Stimulated activated CD8-positive, alpha-beta memory T cell treated with anti-CD3 and anti-CD28 coated beads, Interleukin-4, amount 100 ng/mL, for 4 hours (primary cell): ENCODE measurements at regions not wholly inside any gene's neighbourhood (a gene's known extent, or its start where the extent isn't known, plus 50 kb on each side); places are given as distances from the start of the nearest gene placed in this dataset.

ENCODE experiments used
- DNase-seq, 2 donors: peaks; one replicate each; pipeline ENCODE4 v3.0.0-alpha.2; 2020; ENCODE audit warnings: low read depth in 2 of 2, low spot score in 1 of 2

DNA sequence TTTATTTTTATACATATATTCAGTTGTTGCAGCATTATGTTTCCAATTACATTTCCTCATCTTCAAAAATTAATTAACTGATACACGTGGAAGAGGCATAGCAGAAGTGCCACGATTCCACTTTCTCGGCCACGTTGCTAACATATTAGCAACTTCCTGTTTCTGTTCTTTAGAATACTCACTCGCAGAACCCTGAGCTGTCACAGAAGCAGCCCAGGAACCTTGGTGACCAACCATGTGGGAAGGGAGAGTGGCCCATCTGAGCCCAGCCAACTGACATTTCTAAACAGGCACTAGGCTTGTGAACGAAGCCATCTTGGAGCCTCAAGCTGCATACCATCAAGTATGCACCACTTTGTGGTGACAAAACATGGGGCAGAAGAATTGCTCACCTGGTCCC, 350.1 kb downstream of the CBLN2 start:
- DNase-seq, result no peak

- DNase-seq, result no peak
Observed at GRCh38 chr18:72187956-72188355, 356.2 kb downstream of the CBLN2 start.

DNA sequence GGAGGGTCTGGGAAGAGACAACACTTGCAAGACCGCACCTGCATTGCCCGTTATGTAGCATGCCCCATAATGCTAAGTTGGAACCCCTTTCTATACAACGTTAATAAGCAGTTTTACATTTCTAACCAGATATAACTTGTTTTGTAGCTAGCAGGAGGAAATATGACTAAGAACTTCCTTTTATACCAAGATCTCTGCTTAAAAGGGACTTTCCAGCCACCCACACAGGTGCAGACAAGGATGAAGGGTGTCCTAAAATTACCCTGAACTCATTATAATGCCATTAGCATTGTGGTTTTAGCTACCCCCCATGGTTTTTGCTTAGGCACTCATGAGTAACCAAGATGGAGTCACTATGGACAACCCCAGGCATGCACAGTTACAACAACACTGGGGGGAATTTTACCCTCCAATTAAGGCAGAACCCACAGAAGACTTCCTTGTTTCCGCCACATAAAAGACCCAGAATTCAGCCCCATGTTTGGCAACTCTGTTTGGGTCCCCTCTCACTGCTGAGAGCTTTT, 362.8 kb downstream of the CBLN2 start:
- DNase-seq, result no peak

GRCh38 chr18:72180689-72181088, 363.5 kb downstream of the CBLN2 start:
- no peak for DNase-seq

GRCh38 chr18:72174972-72175649, 369.0 kb downstream of the CBLN2 start:
- DNase-seq, result no peak

GRCh38 chr18:72171596-72171995, 372.5 kb downstream of the CBLN2 start:
- no peak for DNase-seq

DNA sequence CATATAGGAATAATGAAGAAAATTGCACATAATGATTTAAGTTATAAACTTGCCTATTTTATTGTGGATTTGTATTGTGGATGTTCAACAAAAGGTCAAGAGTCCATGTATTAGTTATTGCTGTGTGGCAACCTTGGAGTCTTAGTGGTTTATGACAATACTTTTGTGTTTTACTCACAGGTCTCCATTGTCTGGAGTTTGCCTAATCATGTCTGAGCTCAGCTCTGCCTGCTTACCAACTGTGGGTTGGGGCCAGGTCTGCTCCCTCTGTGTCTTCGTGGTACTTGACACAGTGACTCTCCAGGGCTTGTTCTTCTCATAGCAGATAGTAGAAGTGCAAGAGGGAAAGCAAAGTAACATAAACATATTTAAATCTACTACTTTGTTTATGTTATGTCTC, 382.5 kb downstream of the CBLN2 start:
- DNase-seq, result no peak

GRCh38 chr18:72160510-72161445, 383.4 kb downstream of the CBLN2 start:
- DNase-seq, result no peak

- DNase-seq, result no peak
Observed at GRCh38 chr18:72155327-72155726, 388.8 kb downstream of the CBLN2 start.

DNA sequence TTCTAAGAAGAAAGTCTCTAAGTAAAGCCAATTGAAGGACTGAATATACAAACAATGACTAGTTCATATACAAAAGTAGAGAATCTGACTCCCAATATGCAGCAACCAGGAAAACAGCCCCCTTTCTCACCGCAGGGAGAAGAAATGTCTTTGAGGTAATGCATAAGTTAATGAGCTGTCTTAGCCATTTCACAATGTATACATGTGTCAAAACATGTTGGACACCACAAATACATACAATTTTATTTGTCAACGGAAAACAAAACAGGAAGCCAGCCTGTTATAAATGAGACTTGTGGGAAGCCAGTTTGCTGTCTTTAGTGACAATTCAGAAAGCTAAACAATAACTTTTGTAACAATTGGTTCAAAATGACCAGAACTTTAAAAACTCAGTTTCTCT, 389.2 kb downstream of the CBLN2 start:
- no peak for DNase-seq

DNA sequence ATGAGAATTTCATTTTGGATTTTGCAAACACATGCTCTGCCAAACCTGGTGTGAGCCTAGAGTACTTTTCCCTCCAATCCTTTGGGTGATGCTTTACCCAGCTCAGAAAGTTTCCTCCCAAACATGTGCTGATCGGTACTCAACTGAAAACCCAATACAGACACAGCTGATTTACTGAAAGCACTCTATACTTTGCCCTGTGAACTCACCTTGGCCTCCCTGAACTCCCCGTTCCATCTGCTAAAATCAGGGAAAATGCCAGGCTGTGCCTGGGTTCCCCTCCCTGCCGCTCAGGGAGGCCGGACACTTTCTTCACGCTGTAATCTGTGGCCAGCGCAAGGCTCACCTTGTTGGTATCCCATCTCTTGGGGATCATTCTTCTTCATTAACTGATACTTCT, 391.2 kb downstream of the CBLN2 start:
- no peak for DNase-seq

- DNase-seq, result no peak
Observed at GRCh38 chr18:72147830-72148229, 396.3 kb downstream of the CBLN2 start.

DNA sequence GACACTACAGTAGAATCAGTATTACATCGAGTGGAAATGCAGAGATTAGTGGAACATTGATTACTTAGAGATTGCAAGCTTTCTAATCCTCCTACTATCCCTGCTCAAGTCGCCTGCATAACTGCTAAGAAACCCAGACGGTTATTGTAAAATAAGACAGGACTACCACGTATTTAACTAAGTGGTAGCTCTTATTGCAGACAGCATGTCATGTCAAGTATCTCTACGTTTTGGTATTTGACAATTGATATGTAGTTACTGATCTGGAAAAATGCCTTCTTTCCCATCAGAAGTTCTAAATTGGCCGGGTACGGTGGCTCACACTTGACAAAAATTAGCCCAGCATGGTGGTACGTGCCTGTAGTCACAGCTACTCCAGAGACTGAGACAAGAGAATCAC, 404.1 kb downstream of the CBLN2 start:
- DNase-seq, result no peak

- no peak for DNase-seq
Observed at GRCh38 chr18:72128649-72129048, 415.5 kb downstream of the CBLN2 start.

DNA sequence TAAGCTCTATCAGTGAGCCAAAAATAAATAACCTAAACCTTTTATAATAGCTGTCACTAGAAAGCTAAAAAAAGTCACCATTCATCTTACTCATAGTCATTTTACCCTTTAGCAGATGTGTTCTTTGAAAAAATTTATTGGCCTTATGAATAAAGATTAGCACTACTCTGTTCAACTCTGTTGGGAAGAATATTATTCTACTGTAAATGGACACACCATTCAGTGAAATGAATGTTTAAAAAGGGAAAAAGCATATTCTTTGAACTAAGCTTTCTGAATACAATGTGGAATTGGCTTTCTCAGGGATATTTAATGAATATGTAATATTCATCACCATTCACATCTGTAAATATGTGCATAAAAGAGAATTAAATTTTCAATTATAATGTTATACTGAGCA, 422.0 kb downstream of the CBLN2 start:
- no peak for DNase-seq

DNA sequence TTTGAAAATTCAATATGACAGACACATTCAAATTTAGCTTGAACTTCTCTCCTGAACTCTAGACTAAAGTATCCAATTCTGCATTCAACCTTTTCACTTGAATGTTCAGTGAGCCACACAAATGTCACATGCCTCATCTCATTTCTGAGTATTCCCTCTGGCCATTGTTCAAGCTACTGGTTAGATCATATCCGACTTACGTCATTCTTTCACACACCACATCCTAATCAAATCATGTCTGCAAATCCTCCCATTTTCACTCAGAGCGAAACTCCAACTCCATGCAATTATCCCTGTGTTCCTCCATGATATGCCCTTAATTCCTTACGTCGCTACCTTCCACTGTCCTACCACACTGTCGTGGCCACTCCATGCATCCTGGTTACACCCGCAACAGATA, 425.1 kb downstream of the CBLN2 start:
- no peak for DNase-seq

DNA sequence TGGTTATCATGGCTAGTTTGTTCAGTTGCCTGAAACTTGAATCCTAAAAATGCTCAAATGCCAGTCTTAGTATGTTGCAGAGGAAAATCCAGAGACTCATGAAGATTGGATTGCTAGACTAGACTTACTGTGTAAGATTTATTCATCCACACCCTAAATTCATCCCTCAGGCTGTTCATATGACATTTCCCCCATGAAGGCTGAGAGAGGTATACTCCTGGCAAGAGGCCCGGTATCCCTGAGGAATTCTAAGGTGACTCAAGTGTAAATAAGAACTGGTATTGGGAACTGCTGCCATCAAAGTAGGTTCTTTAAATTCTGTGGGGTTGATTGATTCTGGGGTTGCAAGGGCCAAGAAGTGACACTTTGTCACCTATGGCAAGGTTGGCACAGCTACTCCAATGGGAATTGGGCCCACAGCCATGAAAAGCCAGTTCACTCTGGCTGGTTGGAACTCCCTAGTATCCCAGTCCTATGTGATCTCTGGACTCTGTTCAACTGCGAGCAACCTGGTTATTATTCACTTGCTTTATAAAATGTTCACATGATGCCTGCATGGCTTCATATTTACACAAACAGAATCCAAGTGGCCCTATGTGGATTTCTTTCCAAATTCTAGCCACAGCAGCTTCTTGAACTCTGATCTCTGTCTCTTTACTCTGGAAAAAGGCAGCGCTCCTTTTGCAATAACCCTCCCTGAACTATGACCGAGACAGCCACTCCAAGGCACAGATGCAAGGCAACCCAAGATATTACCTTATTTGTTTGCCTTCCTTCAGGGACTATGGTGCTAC, 429.1 kb downstream of the CBLN2 start:
- no peak for DNase-seq

DNA sequence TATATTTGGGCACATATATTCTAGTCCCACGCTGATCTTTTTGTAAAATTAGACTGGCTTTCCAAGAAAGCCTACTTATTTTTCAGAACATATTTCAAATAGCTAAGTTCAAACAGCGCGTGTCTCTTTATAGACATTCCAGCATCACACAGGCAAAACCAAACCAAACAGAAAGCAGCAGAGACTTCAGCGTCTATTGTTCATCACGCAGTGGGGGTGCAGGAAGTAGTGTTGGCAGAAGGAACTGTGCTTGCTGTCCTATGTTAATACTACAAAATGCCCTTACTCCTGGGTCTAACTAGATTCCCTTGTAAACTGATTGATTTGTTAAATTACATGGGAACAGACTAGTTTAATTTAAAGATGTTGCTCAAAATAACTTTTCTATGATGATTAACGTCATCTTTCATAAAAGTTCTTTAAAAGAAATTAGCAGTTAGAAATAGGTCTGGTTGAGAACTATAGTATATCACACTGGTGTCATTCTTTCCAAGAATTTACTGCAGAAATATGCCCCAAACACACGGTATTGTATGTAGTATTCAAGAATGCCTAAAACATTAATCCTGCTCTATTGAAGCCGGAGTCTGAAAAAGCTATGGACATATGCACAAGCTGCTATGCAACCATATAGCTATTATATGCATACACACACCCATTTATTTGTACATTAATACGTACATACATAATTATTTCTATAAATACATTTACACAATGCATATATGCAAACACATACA, 436.3 kb downstream of the CBLN2 start:
- DNase-seq, result no peak

DNA sequence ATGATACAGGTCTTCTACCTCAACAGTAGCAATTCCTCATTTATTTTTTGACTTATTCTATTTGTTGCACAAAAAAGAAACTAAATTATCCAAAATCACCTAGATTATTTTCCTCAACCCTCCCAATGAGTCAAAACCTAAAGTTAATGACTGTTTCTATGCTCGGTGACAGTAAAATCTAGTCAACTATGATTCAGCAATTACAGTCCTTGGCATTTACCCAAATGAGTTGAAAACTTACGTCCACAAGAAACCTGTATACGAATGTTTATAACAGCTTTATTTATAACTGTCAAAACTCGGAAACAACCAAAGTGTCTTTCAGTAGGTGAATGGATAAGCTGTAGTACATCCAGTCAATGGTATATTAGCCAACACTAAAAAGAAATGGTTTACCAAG, 439.3 kb downstream of the CBLN2 start:
- no peak for DNase-seq

DNA sequence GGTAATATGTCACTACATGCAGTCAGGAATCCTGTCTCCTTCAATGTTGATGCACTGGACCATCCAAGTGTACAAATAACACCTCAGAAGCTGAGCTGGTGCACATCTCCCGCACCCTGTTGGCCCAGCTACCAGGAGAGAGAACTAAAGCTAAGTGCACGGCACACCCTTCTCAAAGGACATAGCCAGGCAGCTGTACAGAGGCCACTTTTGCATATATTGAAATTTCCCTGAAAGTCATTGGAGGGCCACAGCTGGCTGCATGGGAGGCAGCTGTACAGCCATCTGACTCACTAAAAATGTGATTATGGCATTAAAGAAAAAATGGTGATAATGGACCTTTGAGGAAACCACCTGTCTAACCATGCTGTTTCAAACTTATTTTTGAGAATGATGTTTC, 441.7 kb downstream of the CBLN2 start:
- no peak for DNase-seq

DNA sequence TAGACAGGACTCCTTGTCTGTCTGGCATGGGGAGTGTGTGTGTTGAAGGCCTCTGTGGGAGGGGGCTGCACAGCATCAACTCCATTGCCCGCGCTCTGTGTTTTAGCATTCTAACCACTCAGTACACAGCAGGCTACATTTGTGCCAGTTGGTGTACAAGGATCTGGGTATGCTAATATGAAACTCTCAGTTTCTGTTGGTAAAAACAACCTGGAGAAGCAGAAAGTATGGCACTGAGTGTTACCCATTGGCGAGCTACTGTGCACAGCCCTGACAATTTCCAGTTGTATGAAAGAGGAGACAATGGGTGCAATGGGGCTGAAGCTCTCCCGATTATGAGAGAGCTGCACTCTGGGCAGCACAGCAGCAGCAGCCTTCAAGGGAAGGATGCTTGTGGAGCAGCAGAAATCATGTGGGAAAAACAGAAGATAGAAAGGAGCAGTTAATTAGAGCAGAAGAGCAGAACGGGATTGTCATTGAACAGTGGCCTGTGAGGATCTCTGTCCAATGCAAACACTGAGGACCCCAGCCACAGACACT, 443.6 kb downstream of the CBLN2 start:
- DNase-seq, result no peak
